Chondrocyte (in vitro differentiated cells): ENCODE measurements at regions not wholly inside any gene's neighbourhood (a gene's known extent, or its start where the extent isn't known, plus 50 kb on each side); places are given as distances from the start of the nearest gene placed in this dataset.

Experiments
- DNase-seq: peaks from one replicate; pipeline ENCODE4 v3.0.0; 2021; ENCODE audit warnings: mixed read lengths, low spot score
- H3K27ac Mint-ChIP-seq: one replicate; pipeline ENCODE4 v1.8.0; 2021; ENCODE audit warnings: mild to moderate bottlenecking, moderate library complexity, mixed read lengths; ENCODE audit not compliant: unreplicated experiment
- H3K27me3 Mint-ChIP-seq: 2 replicates; pipeline ENCODE4 v1.8.0; 2021; ENCODE audit warnings: low read depth, mixed read lengths
- H3K36me3 Mint-ChIP-seq: 2 replicates; pipeline ENCODE4 v1.8.0; 2021; ENCODE audit warnings: low read depth, mixed read lengths
- H3K4me1 Mint-ChIP-seq: 2 replicates; pipeline ENCODE4 v1.8.0; 2021; ENCODE audit warnings: low read depth, mild to moderate bottlenecking, mixed read lengths
- H3K4me3 Mint-ChIP-seq: one replicate; pipeline ENCODE4 v1.8.0; 2021; ENCODE audit warnings: mild to moderate bottlenecking, moderate library complexity, mixed read lengths; ENCODE audit not compliant: unreplicated experiment
- H3K9me3 Mint-ChIP-seq: 2 replicates; pipeline ENCODE4 v1.8.0; 2021; ENCODE audit warnings: low read depth, mixed read lengths
- CTCF ChIP-seq: fragments of 200-600 bp; sonication (generic); IDR thresholded peaks from 2 replicates; pipeline ENCODE4 v1.5.0; 2021; ENCODE audit warnings: antibody characterized with exemption, mild to moderate bottlenecking, moderate library complexity

GRCh38 chr16:77636615-77637014, 85.7 kb upstream of the NUDT7 start:
- H3K9me3 Mint-ChIP-seq: no peaks in the 10 kb centered on the region
- H3K36me3 Mint-ChIP-seq: no peaks in the 10 kb centered on the region
- no peak overlapping the region for H3K27ac Mint-ChIP-seq
- H3K4me1 Mint-ChIP-seq: peaks cover 7% of the 10 kb centered on the region
- peaks cover 3% of the 10 kb centered on the region for H3K27me3 Mint-ChIP-seq
- DNase-seq: no peak
- TF ChIP-seq CTCF: no peak
- no peak overlapping the region for H3K4me3 Mint-ChIP-seq

GRCh38 chr16:77637940-77638339, 84.4 kb upstream of the NUDT7 start:
- TF ChIP-seq CTCF: no peak
- Mint-ChIP-seq H3K4me3 (no peak overlapping the region), H3K27me3 (peaks cover 3% of the 10 kb centered on the region), H3K36me3 (no peaks in the 10 kb centered on the region), H3K27ac (no peak overlapping the region), H3K9me3 (no peaks in the 10 kb centered on the region), H3K4me1 (peaks cover 7% of the 10 kb centered on the region)
- DNase-seq: no peak

GRCh38 chr16:77643176-77643575, 79.1 kb upstream of the NUDT7 start:
- Mint-ChIP-seq H3K9me3 (peaks cover 3% of the 10 kb centered on the region), H3K4me3 (no peak overlapping the region), H3K27me3 (no peaks in the 10 kb centered on the region), H3K27ac (no peak overlapping the region), H3K36me3 (no peaks in the 10 kb centered on the region), H3K4me1 (peaks cover 1% of the 10 kb centered on the region)
- no peak for TF ChIP-seq CTCF
- DNase-seq: no peak

GRCh38 chr16:77645764-77646163, 76.5 kb upstream of the NUDT7 start:
- peaks cover 3% of the 10 kb centered on the region for H3K9me3 Mint-ChIP-seq
- no peak for TF ChIP-seq CTCF
- DNase-seq: no peak

GRCh38 chr16:77647726-77648125, 74.6 kb upstream of the NUDT7 start:
- Mint-ChIP-seq H3K4me1 (no peaks in the 10 kb centered on the region), H3K4me3 (no peak overlapping the region), H3K9me3 (peaks cover 3% of the 10 kb centered on the region), H3K36me3 (no peaks in the 10 kb centered on the region), H3K27me3 (no peaks in the 10 kb centered on the region), H3K27ac (no peak overlapping the region)
- no peak for DNase-seq
- no peak for TF ChIP-seq CTCF

More at GRCh38 chr16:77645764-77646163, 76.5 kb upstream of the NUDT7 start:
- Mint-ChIP-seq H3K27ac (no peak overlapping the region), H3K4me3 (no peak overlapping the region), H3K4me1 (no peaks in the 10 kb centered on the region), H3K36me3 (no peaks in the 10 kb centered on the region), H3K27me3 (no peaks in the 10 kb centered on the region)
